Natural killer cell treated with Interleukin-12 subunit alpha and Interleukin-12 subunit beta and Interleukin-15 and Interleukin-18, amount 100 ng/mL, for 72 hours (primary cell): ENCODE measurements at regions not wholly inside any gene's neighbourhood (a gene's known extent, or its start where the extent isn't known, plus 50 kb on each side); places are given as distances from the start of the nearest gene placed in this dataset.
"Not testable (repeated sequence)": the region's sequence is repeated elsewhere in the genome, so short reads cannot be mapped to it uniquely, and the experiment has no call there.

Experiments
- ATAC-seq, 2 donors: fragments of 150-1000 bp; cut with Tn5 transposase in 1 of 2; sonication (Bioruptor Pico), chemical (Tn5 transposase) in 1 of 2; 2 replicates each; pipeline ENCODE4 v1.10.0; 2021
- DNase-seq: peaks from one replicate; pipeline ENCODE4 v3.0.0; 2022; ENCODE audit warnings: low spot score
- H3K27ac Mint-ChIP-seq, 2 donors: 1 replicate in 1 of 2; 2 replicates in 1 of 2; pipeline ENCODE4 v1.8.0; 2022; ENCODE audit warnings: mixed read lengths in 2 of 2, mild to moderate bottlenecking in 1 of 2, moderate library complexity in 1 of 2
- H3K27me3 Mint-ChIP-seq, 2 donors: 1 replicate in 1 of 2; 2 replicates in 1 of 2; pipeline ENCODE4 v1.8.0; 2022; ENCODE audit warnings: mixed read lengths in 2 of 2
- H3K36me3 Mint-ChIP-seq: one replicate; pipeline ENCODE4 v1.8.0; 2022; ENCODE audit warnings: mixed read lengths
- H3K4me1 Mint-ChIP-seq, 2 donors: 1 replicate in 1 of 2; 2 replicates in 1 of 2; pipeline ENCODE4 v1.8.0; 2022; ENCODE audit warnings: low read depth in 2 of 2, mixed read lengths in 2 of 2, mild to moderate bottlenecking in 1 of 2
- H3K4me3 Mint-ChIP-seq: one replicate; pipeline ENCODE4 v1.8.0; 2022; ENCODE audit warnings: mixed read lengths
- H3K9me3 Mint-ChIP-seq: 2 replicates; pipeline ENCODE4 v1.8.0; 2022; ENCODE audit warnings: mixed read lengths

DNA sequence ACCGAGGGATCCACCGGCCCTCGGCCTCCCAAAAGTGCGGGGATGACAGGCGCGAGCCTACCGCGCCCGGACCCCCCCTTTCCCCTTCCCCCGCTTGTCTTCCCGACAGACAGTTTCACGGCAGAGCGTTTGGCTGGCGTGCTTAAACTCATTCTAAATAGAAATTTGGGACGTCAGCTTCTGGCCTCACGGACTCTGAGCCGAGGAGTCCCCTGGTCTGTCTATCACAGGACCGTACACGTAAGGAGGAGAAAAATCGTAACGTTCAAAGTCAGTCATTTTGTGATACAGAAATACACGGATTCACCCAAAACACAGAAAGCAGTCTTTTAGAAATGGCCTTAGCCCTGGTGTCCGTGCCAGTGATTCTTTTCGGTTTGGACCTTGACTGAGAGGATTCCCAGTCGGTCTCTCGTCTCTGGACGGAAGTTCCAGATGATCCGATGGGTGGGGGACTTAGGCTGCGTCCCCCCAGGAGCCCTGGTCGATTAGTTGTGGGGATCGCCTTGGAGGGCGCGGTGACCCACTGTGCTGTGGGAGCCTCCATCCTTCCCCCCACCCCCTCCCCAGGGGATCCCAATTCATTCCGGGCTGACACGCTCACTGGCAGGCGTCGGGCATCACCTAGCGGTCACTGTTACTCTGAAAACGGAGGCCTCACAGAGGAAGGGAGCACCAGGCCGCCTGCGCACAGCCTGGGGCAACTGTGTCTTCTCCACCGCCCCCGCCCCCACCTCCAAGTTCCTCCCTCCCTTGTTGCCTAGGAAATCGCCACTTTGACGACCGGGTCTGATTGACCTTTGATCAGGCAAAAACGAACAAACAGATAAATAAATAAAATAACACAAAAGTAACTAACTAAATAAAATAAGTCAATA is 2093.4 kb upstream of the TPTE start:
- not testable (repeated sequence) for H3K9me3 Mint-ChIP-seq, H3K4me1 Mint-ChIP-seq, H3K4me3 Mint-ChIP-seq, H3K27me3 Mint-ChIP-seq, DNase-seq, H3K27ac Mint-ChIP-seq, H3K36me3 Mint-ChIP-seq
- ATAC-seq, result peak; percentile 70 to 75

DNA sequence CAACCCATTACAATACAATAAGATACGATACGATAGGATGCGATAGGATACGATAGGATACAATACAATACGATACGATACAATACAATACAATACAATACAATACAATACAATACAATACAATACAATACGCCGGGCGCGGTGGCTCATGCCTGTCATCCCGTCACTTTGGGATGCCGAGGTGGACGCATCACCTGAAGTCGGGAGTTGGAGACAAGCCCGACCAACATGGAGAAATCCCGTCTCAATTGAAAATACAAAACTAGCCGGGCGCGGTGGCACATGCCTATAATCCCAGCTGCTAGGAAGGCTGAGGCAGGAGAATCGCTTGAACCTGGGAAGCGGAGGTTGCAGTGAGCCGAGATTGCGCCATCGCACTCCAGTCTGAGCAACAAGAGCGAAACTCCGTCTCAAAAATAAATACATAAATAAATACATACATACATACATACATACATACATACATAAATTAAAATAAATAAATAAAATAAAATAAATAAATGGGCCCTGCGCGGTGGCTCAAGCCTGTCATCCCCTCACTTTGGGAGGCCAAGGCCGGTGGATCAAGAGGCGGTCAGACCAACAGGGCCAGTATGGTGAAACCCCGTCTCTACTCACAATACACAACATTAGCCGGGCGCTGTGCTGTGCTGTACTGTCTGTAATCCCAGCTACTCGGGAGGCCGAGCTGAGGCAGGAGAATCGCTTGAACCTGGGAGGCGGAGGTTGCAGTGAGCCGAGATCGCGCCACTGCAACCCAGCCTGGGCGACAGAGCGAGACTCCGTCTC is 2092.5 kb upstream of the TPTE start:
- DNase-seq, H3K27me3 Mint-ChIP-seq, H3K4me1 Mint-ChIP-seq, H3K27ac Mint-ChIP-seq, H3K36me3 Mint-ChIP-seq, H3K9me3 Mint-ChIP-seq, H3K4me3 Mint-ChIP-seq: not testable (repeated sequence)
- peak; percentile 85 to 87 for ATAC-seq

DNA sequence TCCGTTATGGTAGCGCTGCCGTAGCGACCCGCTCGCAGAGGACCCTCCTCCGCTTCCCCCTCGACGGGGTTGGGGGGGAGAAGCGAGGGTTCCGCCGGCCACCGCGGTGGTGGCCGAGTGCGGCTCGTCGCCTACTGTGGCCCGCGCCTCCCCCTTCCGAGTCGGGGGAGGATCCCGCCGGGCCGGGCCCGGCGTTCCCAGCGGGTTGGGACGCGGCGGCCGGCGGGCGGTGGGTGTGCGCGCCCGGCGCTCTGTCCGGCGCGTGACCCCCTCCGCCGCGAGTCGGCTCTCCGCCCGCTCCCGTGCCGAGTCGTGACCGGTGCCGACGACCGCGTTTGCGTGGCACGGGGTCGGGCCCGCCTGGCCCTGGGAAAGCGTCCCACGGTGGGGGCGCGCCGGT is 2086.7 kb upstream of the TPTE start:
- H3K27me3 Mint-ChIP-seq, ATAC-seq, H3K9me3 Mint-ChIP-seq, DNase-seq, H3K4me3 Mint-ChIP-seq, H3K4me1 Mint-ChIP-seq, H3K27ac Mint-ChIP-seq, H3K36me3 Mint-ChIP-seq: not testable (repeated sequence)

DNA sequence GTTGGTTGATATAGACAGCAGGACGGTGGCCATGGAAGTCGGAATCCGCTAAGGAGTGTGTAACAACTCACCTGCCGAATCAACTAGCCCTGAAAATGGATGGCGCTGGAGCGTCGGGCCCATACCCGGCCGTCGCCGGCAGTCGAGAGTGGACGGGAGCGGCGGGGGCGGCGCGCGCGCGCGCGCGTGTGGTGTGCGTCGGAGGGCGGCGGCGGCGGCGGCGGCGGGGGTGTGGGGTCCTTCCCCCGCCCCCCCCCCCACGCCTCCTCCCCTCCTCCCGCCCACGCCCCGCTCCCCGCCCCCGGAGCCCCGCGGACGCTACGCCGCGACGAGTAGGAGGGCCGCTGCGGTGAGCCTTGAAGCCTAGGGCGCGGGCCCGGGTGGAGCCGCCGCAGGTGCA is 2078.3 kb upstream of the TPTE start:
- not testable (repeated sequence) for H3K27me3 Mint-ChIP-seq, DNase-seq, H3K4me3 Mint-ChIP-seq, H3K27ac Mint-ChIP-seq, H3K4me1 Mint-ChIP-seq, H3K9me3 Mint-ChIP-seq, H3K36me3 Mint-ChIP-seq, ATAC-seq

DNA sequence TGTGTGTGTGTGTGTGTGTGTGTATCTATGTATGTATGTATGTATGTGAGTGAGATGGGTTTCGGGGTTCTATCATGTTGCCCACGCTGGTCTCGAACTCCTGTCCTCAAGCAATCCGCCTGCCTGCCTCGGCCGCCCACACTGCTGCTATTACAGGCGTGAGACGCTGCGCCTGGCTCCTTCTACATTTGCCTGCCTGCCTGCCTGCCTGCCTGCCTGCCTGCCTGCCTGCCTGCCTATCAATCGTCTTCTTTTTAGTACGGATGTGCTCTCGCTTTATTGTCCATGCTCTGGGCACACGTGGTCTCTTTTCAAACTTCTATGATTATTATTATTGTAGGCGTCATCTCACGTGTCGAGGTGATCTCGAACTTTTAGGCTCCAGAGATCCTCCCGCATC is 2071.6 kb upstream of the TPTE start:
- not testable (repeated sequence) for H3K4me3 Mint-ChIP-seq, H3K36me3 Mint-ChIP-seq, ATAC-seq, H3K27ac Mint-ChIP-seq, DNase-seq, H3K27me3 Mint-ChIP-seq, H3K4me1 Mint-ChIP-seq, H3K9me3 Mint-ChIP-seq

DNA sequence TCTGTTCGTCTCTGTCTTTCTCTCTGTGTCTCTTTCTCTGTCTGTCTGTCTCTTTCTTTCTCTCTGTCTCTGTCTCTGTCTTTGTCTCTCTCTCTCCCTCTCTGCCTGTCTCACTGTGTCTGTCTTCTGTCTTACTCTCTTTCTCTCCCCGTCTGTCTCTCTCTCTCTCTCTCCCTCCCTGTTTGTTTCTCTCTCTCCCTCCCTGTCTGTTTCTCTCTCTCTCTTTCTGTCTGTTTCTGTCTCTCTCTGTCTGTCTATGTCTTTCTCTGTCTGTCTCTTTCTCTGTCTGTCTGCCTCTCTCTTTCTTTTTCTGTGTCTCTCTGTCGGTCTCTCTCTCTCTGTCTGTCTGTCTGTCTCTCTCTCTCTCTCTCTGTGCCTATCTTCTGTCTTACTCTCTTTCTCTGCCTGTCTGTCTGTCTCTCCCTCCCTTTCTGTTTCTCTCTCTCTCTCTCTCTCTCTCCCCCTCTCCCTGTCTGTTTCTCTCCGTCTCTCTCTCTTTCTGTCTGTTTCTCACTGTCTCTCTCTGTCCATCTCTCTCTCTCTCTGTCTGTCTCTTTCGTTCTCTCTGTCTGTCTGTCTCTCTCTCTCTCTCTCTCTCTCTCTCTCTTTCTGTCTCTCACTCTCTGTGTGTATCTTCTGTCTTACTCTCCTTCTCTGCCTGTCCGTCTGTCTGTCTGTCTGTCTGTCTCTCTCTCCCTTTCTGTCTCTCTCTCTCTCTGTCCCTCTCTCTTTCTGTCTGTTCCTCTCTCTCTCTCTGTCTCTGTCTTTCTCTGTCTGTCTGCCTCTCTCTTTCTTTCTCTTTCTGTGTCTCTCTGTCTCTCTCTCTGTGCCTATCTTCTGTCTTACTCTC is 2065.9 kb upstream of the TPTE start:
- not testable (repeated sequence) for H3K27ac Mint-ChIP-seq, H3K9me3 Mint-ChIP-seq, H3K4me3 Mint-ChIP-seq, H3K36me3 Mint-ChIP-seq, H3K27me3 Mint-ChIP-seq, H3K4me1 Mint-ChIP-seq, DNase-seq
- peak; percentile 85 to 86 for ATAC-seq

DNA sequence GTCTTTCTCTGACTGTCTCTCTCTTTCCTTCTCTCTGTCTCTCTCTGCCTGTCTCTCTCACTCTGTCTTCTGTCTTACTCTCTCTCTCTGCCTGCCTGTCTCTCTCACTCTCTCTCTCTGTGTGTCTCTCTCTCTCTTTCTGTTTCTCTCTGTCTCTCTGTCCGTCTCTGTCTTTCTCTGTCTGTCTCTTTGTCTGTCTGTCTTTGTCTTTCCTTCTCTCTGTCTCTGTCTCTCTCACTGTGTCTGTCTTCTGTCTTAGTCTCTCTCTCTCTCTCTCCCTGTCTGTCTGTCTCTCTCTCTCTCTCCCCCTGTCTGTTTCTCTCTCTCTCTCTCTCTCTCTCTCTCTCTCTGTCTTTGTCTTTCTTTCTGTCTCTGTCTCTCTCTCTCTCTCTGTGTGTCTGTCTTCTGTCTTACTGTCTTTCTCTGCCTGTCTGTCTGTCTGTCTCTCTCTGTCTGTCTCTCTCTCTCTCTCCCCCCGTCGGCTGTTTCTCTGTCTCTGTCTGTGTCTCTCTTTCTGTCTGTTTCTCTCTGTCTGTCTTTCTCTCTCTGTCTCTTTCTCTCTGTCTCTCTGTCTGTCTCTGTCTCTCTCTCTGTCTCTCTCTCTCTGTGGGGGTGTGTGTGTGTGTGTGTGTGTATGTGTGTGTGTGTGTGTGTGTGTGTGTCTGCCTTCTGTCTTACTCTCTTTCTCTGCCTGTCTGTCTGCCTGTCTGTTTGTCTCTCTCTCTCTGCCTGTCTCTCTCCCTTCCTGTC is 2056.8 kb upstream of the TPTE start:
- not testable (repeated sequence) for H3K27ac Mint-ChIP-seq, H3K9me3 Mint-ChIP-seq, H3K4me1 Mint-ChIP-seq, H3K27me3 Mint-ChIP-seq, DNase-seq, H3K4me3 Mint-ChIP-seq, H3K36me3 Mint-ChIP-seq
- ATAC-seq, result peak; percentile 91 to 92

DNA sequence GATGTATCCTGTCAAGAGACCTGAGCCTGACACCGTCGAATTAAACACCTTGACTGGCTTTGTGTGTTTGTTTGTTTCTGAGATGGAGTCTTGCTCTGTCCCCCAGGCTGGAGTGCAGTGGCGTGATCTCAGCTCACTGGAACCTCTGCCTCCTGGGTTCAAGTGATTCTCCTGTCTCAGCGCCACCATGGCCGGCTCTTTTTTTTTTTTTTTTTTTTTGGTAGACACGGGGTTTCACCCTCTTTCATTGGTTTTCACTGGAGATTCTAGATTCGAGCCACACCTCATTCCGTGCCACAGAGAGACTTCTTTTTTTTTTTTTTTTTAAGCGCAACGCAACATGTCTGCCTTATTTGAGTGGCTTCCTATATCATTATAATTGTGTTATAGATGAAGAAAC is 2054.7 kb upstream of the TPTE start:
- not testable (repeated sequence) for H3K27me3 Mint-ChIP-seq, H3K4me1 Mint-ChIP-seq, H3K9me3 Mint-ChIP-seq, ATAC-seq, H3K27ac Mint-ChIP-seq, H3K36me3 Mint-ChIP-seq, DNase-seq, H3K4me3 Mint-ChIP-seq
